SHP77 treated with DMSO at 0.1 percent for 48 hours (cell line): ENCODE measurements at regions not wholly inside any gene's neighbourhood (a gene's known extent, or its start where the extent isn't known, plus 50 kb on each side); places are given as distances from the start of the nearest gene placed in this dataset.

Experiments
- DNase-seq: peaks from one replicate; lab custom pipeline; 2025; lab: John Stamatoyannopoulos, UW

DNA sequence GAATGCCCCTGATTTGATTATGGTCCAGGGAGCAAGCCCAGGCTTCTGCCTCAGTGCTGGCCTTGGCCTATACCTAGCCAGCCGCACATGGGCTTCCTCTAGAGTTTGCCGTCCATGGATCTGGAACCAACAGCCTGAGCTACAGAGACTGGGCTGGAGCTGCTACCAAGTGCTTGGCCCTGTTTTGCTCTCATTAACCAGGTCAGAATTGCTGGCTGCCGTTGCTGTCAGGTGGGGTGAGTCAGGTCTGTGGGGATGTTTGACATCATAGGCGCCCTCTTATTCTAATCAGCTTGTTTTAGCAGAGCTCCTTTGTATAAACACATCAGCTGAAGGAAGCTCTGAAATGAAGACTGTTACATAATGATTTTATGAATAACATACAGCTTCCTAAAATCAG, 83.1 kb upstream of the PHACTR2 start:
- DNase-seq: no peak

DNA sequence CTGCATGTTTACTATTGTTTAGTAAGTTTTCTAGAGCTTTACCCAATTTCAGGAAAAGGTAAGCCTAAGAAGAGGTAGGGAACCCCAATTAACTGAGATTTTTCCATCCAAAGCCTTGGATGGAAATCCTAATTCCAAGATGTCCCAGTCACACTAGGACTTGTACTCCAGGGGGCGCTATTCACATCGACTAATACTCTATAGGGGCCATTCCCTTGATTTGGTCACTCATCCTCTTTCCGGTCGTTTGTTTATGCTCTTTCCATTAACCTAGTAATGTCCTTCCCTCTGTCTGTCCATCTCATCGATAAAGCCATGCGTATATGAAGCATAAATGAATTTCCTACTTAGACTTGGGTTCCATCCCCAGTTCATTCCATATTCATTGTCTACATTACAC, 80.8 kb upstream of the FUCA2 start:
- no peak for DNase-seq

DNA sequence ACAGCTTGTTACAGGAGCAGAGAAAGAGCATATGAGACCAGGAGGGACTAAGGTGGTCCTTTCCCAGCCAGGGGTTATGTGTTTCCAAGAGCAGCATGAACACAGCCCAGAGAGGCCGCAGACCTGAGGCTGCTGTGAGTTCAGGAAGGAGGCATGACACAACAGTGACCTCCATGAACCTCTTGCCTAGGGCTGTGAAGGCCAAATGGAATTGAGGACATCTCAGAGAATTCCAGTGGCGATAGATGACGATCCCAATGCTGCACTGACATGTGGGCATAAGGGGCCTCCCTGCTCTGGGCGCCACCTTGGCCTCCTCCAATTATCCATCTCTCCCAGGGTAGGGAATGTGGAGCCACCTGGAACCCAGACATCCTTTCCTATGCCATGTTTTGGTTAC, 79.9 kb upstream of the FUCA2 start:
- DNase-seq: no peak

DNA sequence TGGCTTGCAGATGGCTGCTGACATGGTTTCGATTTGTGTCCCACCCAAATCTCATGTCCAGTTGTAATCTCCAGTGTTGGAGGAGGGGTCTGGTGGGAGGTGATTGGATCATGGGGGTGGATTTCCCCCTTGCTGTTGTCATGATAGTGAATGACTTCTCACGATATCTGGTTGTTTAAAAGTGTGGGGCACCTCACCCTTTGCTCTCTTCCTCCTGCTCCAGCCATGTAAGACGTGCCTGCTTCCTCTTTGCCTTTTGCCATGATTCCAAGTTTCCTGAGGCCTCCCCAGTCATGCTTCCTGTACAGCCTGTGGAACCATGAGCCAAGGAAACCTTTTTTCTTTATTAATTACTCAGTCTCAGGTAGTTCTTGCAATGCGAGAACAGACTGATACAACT, 77.6 kb upstream of the FUCA2 start:
- DNase-seq: no peak

DNA sequence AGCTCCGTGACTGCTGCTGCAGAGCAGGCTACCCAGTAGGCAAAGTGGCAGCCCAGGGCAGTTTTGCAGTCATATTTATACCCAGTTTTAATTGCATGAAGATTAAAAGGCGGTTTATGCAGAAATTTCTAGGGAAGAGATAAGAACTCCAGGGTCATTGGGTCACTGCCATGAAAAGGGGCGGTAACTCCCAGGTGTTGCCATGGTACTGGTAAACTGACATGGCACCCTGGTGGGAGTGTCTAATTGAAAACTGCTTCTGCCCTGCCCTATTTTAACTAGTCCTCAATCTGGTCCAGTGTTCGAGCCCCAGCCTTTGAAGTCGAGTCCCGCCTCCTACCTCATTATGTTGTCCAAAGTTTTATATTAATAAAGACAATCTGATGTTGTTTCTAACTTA, 75.0 kb upstream of the FUCA2 start:
- no peak for DNase-seq

DNA sequence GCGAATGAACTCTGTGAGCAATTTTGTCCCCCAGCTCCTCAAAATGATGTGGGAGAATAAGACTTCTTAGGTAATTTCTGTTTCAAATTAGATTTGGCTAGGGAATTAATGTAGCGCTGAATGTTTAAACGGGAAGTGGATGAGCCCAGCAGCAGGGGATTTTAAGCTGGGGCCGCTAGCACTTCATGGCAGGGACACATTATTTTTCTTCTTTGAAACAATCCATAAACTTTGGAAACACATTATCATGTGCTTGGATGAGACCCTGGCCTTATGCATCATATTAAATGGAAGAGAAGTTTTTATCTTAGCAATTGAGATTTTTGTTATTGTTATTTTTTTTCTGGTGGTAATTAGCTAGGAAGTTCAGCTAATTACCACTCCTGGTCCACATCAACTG, 74.2 kb upstream of the FUCA2 start:
- DNase-seq: no peak

DNA sequence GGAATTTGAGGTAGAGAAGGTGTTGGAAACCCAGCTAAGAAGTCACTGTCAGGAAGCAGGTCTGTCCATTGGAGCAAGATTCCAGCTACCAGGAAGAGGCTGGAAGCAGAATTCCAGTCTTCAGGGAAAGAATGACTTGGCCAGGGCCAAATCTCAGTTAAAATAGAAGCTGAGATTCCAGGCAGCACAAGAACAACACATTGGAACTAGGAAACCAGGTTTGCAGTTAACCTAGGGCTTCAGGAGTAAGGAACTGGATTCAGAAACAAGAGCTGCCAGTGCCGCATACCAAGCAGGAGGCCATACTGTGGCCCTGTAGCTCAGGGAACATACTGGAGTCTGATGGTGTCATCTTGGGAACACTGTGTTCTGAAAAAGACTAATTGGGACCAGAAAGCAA, 73.7 kb upstream of the FUCA2 start:
- DNase-seq: no peak

DNA sequence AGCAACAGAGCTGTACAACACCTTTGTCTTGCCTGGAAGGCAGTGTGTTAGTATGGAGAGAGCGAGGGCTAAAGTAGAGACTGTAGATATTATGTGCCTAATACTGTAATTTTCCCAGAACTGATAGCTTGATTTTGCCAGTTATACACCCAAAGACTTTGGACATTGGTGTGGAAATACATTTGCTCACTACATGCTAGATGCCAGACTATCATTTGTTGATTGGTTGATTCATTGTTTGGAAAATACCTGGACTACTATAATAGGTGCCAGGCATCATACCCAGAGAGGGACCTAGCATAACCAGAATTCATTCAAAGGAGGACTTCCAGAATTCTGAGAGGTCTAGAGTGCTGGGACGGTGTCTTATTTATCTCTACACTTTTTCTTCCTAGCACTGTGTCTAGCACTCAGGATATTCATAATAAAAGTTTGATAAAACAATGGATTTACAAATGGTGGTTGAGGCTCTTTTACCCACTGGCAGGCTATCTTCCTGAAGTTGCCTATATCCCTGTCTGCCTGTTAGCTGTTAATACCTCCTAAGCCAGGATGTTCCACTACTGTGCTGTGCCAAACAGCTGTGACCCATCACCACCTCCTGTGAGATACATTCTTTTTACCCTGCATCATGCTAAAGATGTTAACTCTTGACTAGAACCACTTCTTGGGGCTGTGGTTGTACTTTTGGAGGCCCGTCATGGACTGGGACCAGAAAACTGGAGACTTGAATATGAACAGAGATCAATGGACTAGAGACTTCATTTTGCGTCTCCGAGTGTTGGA, 72.2 kb upstream of the FUCA2 start:
- no peak for DNase-seq

DNA sequence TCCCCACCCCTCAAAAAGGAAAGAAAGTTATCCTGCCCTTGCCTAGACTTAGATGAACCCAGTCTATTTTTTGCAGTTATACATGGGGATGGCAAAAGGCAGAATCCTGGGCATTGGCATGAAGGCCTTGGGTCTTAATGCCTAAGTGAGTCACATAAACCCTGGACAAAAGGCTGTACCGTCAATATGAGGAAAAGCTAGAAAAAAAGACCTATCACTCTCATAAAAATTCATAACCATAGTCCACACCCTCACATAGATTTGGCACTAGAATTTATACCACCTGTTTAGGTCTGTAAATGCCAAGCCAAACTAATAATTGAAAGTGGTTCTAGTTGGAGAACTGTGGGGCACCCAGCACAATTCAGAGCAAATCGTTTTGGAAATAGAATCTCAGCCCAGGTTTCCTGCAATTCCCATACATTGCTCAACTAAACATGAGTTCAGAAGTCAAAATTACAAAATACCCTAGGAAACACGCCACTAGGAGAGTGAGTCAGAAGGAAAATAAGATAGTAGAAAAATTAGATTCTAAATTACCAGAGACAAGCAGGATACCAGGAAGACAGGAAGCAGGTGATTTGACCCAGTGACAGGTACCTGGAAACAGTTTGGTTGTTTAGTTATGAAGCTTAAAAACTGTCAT, 70.4 kb upstream of the FUCA2 start:
- DNase-seq: no peak

DNA sequence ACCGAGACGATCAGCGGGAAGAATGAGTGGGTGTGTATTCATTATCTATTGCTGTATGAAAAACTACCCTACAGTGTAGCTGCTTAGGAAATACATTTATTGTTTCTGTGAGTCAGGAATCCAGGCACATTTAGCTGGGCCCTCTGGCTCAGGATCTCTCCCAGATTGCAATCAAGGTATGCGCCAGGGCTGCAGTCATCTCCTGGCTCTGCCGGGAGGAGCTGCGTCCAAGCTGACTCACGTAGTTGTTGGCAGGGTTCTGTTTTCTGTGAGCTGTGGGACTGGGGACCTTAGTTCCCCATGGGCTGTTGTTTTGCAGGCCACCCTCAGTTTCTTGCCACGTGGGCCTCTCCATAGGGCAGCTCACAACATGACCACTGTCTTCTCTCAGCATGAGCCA, 68.2 kb upstream of the FUCA2 start:
- no peak for DNase-seq

DNA sequence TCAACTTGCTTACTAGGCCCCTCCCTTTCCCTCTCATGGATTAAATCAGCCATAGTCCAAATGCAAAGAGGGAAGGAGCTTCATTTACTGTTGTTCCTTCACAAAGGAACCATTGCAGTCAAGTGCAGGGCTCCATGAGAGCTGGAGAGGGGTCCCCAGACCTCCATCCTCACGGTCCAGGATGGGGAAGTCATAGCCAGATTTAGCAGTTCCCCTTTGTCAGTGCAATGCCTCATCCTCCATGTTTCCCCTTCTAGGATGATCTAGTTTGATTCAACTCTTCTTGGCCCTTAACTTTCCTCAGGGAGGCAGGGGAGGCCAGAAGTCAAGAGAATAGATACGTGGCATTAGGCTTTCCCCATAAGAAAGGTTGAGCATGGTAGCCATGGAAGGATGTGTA, 66.5 kb upstream of the FUCA2 start:
- DNase-seq: no peak

DNA sequence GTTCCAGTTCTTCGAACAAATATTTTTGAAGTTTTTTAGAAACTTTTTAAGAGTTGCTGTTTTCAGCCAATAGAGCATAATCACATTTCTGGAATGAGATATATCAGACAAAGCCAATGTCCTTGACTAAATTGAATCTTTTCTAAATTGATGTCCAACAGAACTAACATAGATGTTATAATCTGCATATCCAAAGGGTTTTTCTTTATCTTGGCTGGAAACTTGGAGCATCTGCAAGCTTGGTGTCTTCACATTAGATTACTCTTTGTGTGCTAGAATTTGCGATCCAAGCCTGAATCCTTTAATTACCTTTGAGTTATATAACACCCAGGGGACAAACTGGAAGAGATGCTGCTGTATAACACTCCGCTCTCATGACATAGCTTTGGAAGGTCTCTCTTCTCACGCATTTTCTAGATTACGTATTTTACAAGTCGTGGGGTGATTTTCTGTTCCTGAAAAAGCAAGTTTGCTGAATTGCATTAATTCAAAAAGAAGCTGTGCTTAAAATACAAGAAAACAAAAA, 64.4 kb upstream of the FUCA2 start:
- DNase-seq: no peak

DNA sequence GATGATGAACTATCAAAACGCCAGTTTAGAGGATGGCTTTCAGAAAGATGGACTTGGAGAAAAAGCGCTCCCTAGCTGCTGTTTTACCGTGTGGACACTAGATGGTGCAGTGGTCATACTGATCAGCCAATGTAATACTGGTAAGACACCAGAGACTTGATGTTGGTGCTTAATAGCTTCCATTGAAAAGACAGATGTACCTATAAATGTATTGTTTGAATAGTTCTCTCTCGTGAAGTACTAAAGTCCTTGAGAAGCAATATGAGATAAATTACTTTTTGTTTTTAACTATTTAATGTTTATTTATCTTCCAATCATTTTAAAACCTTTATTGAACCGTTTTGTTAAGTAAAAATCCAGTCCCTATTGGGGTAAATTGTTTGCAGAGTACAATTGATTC, 63.9 kb upstream of the FUCA2 start:
- peak; percentile 58 for DNase-seq

DNA sequence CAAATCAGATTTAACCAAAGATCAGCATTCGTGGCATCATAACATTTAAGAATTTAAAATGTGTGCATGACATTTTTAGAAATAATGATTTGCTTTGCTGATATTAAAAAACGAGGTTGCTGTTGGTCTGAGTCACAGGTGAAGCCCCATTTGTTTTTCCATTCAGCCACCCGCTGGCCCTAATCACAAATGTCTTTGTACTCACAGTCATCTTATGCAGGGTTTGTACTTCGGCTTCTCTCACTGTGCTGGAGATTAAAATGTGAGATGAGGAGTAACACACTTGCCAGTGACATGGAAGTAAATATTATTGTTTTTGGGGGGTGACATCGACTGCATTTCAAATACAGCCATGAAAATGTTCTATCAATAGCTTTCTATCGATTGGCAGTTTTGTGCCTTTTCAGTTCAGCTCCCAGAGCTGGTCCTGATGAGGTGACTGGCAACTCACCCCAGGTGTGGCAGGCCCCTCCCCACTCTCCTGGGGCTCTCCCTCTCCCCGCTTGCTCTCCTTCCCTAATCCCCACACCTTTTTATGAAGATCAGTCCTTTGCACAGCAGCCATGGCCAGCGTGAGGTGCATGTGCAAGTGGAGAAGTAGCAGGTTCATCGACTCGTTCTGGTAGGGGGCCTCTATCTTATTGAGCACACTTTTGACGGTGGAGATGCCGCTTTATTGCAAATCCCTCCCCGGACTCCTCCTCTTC, 58.8 kb upstream of the FUCA2 start:
- no peak for DNase-seq

DNA sequence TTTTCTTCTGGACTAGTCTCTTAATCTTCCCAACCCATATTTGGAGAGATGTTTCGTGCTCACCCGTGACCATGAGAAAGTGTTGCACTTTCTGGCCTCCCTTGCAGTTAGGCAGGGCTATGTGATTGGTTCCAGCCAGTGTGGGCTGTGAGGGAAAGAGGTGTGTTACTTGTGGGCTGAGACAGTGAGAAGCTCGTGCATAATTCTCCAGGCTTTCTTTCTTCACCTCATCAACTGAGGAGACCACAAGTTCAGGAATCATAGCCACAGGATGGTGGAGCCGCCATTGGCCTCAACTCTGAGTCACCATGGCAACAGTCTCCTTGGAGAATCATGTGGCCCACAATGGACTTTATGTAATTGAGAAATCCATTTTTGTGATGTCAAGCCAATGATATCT, 57.5 kb upstream of the FUCA2 start:
- DNase-seq: no peak

DNA sequence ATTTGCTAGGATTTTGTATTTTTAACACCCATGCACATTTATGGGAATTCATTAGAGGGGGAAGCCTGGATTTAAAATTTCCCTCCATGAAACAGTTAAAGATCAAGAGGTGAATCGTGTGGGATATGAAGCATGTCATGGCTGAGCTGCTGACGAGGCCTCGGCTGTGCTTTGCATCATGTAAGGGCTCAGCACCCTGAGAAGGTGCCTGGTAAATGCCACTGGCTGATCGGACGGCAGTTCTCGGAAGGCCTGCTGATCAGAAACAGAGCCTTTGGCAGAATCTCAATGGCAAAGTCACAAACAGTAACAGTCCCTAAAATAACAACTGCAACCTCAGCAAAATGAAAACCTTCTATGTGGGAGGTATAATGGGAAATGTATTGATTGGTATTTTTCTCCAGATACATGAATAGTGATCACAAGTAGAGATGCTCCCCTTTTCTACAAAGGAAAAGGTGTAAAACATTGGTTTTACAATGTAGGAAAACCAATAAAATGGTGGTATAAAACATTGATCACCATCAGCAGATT, 53.0 kb upstream of the FUCA2 start:
- no peak for DNase-seq

DNA sequence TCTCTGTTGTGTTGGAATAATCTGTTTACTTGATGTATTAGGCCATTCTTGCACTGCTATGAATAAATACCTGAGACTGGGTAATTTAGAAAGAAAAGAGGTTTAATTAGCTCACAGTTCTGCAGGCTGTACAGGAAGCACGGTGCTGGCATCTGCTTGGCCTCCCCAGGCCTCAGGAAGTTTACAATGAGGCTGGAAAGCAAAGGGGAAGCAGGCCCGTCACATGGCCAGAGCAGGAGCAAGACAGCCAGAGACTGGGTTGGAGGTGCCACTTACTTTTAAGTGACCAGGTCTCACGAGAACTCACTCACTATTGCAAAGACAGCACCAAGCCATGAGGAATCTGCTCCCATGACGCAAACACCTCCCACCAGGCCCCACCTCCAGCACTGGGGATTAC, 50.6 kb upstream of the FUCA2 start:
- no peak for DNase-seq
